Activated CD4-positive, alpha-beta T cell treated with anti-CD3 and anti-CD28 coated beads, Interleukin-2, Interleukin-6, amounts not matched to agents 100 ng/mL and 50 ng/mL, durations not matched to agents 16 hours and 8 hours (primary cell): ENCODE measurements at regions not wholly inside any gene's neighbourhood (a gene's known extent, or its start where the extent isn't known, plus 50 kb on each side); places are given as distances from the start of the nearest gene placed in this dataset.

Experiments used
- DNase-seq: peaks from one replicate; pipeline ENCODE4 v3.0.0-alpha.2; 2020

GRCh38 chr10:130781206-130781605, 530.3 kb downstream of the TCERG1L start:
- DNase-seq, result no peak

DNA sequence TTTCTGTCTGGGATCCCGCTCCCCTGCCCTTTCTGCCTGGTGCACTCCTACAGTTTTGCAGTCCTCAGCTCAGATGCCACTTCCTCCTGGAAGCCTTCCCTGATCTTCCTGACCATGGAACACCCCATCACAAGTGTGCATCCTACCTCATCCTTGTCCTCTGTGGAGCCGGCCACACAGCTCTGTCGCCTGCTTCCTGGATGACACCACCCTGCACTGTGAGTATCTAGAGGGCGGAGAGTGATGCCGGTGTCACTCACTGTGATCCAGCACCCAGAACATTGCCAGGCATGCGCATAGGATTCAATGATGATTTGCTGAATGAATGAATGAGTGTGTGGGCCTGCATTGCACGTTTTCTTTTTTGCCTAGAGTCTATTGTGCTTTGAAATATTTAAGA, 529.9 kb downstream of the TCERG1L start:
- DNase-seq, result no peak

DNA sequence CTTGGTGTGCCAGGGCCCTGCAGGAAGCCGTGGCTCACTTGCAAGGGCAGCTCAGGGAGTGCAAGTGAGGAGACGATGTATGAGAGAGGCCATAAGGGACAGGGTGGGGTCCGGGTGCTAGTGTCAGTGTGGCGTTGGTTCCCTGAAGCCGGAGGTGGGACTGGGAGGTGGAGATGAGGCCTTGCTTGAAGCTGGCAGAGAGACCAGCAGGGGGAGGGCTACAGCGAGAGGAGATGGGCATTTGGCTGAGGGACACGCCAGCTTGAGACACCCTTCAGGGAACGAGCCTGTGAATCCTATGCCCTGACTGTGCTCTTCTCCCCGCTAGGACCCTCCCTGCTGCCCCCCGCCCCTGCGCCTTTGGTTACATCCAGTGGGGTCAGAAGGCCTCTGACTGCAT, 529.1 kb downstream of the TCERG1L start:
- DNase-seq, result no peak

GRCh38 chr10:130784326-130784725, 527.2 kb downstream of the TCERG1L start:
- no peak for DNase-seq

DNA sequence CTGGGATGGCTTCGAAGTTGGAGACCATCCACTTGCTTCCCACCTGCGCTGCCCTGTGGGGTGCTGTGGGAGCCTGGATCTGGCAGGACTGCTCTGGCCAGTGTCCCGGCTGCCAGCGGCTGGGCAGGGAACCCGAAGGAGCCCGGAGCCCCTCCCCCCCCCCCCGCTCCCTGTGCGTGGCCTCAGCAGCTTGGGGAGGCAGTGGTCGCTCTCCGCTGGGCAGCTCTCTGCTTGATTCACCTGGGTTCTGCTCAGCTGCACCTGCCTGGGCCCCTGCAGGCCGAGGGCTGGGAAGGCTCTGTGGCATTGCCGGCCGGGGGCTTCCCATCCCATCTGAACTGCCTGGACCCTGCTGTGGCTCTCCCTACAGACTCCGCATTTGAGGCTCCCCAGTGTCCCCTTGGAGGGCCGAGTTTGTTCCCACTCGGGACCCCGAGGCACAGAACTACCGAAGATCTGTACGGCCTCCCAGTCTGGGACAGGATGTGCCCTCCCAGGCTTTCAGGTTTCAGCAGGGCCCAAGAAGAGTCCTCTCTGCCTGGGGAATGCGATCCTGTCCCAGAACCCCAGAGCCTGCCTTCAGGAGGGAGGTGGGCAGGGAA, 525.1 kb downstream of the TCERG1L start:
- no peak for DNase-seq

DNA sequence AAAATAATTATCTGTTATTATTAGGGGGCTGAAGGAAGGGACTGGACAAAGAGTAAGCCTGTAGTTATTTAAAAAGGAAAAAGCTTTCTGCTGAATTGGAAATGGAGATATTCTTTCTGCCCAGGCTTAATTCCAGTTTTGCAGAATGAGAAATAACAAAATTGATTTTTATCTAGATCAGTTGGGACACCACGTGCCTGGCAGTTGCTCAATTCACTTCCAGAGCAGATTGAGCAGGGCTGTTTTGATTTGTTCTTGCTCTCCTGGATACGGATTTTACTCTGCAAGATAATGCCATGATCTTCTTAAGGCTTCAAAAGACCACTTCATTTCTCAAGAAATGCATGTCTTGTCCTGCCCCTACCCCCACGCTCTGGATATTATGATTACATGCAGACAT, 524.3 kb downstream of the TCERG1L start:
- no peak for DNase-seq

- DNase-seq, result no peak
Observed at GRCh38 chr10:130787821-130788220, 523.7 kb downstream of the TCERG1L start.

DNA sequence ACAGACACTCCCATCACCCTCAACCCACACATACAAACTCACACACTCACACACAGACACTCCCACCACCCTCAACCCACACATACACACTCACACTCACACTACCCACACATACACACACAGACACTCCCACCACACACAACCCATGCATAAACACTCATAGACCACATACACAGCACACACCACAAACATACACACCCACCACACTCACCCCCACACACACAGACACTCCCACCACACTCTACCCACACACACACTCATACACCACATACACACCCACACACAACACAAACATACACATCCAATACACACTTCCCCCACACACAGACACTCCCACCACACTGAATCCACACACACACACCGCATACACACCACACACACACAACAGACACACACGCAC, 521.2 kb downstream of the TCERG1L start:
- no peak for DNase-seq

- no peak for DNase-seq
Observed at GRCh38 chr10:130792096-130792845, 519.2 kb downstream of the TCERG1L start.

DNA sequence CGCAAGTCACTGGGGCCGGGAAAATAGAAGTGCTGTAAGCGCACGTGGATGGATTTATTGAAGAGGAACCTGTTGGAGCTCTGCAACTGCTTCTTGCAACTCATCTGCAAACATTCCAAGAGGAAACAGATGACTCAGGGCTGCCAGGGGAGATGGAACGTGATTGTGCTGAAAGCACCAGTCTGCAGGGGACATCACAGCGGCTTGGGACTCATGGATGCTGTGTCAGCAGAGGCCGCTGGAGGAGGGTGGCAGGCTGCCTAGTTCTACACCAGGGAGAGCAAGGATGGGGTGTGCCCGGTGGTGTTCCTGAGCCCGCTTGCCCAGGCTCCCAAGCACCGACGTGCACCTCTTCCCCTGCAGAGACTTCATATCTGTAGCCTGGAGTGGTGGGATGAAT, 515.7 kb downstream of the TCERG1L start:
- no peak for DNase-seq

DNA sequence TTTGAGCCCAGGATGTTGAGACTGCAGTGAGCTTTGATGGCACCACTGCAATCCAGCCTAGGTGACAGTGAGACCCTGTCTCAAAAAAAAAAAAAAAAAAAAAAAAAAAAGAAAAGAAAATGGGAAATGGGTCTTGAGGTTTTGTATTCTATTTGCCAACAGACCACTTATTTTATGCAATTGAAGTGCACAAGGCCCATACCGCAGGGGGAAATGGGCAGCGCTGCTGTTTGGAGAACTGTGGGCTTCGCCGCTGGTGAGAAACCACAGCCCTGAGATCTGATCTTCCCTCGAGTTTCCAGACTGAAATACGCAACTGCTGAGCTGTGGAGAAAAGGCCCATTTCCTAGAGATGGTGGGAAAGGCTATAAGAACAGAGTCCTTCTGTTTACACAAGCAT, 512.0 kb downstream of the TCERG1L start:
- no peak for DNase-seq

- DNase-seq, result no peak
Observed at GRCh38 chr10:130800281-130800680, 511.2 kb downstream of the TCERG1L start.

- DNase-seq, result no peak
Observed at GRCh38 chr10:130801276-130801675, 510.2 kb downstream of the TCERG1L start.

- DNase-seq, result no peak
Observed at GRCh38 chr10:130801784-130802183, 509.7 kb downstream of the TCERG1L start.

- no peak for DNase-seq
Observed at GRCh38 chr10:130802301-130802700, 509.2 kb downstream of the TCERG1L start.

GRCh38 chr10:130804281-130804680, 507.2 kb downstream of the TCERG1L start:
- DNase-seq, result no peak

DNA sequence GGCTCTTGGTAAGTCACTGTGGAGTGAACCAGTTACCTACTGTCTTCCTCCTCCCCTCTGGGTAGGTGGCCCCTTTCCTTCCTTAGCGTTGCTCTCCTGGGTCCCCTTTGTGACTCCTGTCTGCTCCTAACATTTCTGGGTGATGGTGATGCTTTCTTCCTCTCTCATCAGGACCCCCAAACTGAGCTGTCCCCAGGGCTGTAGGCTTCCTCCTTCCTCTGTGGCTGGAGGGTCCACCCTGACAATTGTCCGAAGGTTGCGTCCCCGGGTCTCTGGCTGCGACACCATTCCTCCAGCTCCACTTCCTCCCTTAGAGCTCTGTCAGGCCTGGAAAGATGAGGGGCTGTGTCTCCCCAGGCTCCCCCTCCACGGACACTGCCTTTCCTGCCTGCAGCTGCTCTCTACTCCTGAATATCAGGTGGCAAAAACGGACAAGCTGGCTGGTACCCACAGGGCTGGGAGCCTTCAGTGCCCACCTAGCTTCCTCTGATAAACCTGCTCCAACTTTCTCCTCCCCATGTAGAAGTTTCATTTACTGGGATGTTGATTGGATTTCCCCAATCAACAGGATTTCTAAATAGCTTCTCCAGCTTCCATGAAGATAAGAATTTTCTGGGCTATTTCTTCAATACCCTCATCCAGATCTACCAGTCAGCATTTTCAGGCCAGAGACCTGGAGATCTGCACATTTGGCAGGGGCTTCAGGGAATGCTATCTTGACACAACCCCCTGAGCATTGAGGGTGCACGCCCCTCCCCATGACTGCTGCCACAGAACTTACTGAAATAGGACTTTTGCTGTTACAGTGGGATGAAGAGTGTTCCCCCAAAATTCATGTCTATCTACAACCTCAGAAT, 506.5 kb downstream of the TCERG1L start:
- no peak for DNase-seq

GRCh38 chr10:130805635-130806030, 505.9 kb downstream of the TCERG1L start:
- no peak for DNase-seq

DNA sequence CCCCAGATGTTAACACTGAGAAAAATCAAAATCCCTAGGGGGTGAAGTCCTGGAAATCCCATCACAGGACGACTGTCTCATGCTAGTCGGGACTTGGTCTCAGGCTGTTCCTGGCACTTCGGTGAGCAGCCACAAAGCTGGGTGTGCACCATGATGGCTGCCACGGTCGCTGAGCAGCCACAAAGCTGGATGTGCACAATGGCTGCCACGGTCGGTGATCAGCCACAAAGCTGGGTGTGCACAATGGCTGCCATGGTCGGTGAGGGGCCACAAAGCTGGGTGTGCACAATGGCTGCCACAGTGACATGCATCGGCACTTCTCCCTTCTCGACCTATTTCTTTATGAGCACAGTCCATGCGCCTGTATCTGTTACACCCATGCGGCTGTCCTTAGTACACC, 505.1 kb downstream of the TCERG1L start:
- DNase-seq, result no peak

DNA sequence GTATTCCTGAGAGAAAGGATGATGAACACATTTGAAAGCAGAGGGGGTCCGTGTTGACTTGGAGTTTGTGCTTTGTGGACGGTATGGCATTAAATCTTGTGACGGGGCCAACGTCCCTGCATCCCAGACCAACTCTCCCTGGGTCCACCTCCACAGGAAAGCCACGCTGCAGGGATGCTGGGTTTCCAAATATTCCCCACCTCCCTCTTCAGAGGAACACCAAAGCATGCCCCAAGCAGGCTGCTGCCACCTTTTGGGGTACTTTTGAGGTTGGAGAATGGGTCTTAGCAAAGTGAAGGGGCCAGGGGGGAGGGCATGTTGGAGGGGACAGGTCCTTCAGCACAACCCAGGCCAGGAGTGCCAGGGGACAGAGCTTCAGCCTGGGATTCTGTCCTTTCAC, 504.4 kb downstream of the TCERG1L start:
- DNase-seq, result no peak

DNA sequence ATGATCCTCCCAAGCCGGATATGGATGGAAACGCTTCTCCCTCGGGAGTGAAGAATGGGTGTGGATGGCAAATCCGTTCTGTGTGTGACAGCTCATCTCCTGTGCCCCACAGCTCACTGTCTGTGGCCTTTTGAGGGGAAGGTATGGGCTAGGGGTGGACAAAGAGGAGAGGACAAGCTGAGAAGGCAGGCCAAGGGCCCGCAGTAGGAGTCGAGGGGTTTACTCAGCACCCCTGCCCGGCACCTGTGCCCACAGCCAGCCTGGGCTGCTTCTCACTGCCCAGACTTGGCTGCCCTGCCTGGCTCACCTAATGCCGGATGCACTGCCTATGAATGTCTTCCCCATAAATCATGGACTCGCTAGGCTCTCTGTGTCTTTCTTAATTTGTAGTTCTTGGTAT, 503.8 kb downstream of the TCERG1L start:
- no peak for DNase-seq

DNA sequence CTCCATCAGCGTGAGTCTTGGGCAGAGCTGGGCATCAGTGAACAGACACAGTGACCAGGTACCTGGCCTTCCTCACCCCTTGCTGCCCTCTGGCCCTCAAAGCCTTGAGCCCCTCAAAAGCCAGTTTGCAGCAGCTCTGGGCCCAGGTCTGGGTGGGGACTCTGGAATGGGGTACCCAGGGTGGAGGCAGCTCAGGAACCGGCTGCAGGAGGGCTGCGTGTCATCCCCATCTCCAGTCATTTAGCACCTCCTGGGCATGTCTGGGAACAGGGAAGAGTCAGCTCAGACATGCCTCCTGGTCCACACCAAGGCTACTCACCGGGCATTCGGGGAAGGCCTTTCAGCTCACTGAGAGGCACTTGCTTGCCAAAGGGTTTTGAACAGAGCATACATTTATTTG, 503.3 kb downstream of the TCERG1L start:
- no peak for DNase-seq

DNA sequence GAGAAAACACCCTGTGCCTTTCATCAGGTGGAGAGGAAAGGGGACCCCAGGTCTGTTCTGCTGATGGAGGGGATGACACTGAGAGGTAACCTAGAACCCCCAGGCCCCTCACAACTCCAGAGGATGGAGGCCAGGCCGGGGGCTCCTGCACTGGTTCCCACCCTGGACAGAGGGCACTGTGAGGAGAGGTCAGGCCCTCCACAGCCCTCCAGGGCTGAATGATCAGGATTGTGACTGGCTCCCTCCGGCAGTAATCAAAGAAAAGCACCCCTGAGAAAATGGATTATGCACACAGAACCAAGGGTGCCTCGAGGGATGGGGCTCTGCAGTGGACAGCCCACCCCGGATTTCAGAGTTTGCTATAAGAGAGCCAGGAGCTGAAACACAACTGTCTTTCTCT, 502.8 kb downstream of the TCERG1L start:
- no peak for DNase-seq

GRCh38 chr10:130809181-130809580, 502.3 kb downstream of the TCERG1L start:
- no peak for DNase-seq
